22Rv1 (cell line): ENCODE measurements at regions not wholly inside any gene's neighbourhood (a gene's known extent, or its start where the extent isn't known, plus 50 kb on each side); places are given as distances from the start of the nearest gene placed in this dataset.

Source experiments
- CTCF ChIP-seq: fragments of 450-650 bp; IDR thresholded peaks from 2 replicates; pipeline ENCODE4 v1.5.1; 2017; ENCODE audit warnings: mild to moderate bottlenecking
- ZFX ChIP-seq: fragments of 450-650 bp; IDR thresholded peaks from 2 replicates; pipeline ENCODE4 v1.6.1; 2017; ENCODE audit warnings: antibody characterized with exemption, borderline replicate concordance

GRCh38 chr16:85315866-85316265 lies 203.6 kb upstream of the CIBAR2 start:
- TF ChIP-seq CTCF (no peak), ZFX (no peak)
